ENCODE measurements at regions not wholly inside any gene's neighbourhood (a gene's known extent, or its start where the extent isn't known, plus 50 kb on each side); places are given as distances from the start of the nearest gene placed in this dataset.

GRCh38 chr4:92175250-92175649 lies 128.5 kb upstream of the GRID2 start:
- H3K4me3 ChIP-seq (replicated peaks in 1 of 4; ENCODE audit: control extremely low read depth in 1 of 4, insufficient read depth in 1 of 4, low read depth in 3 of 4, low read length in 4 of 4) = no peak overlapping the region
- H3K27me3 ChIP-seq (ENCODE audit: control insufficient read depth, insufficient read depth, low read length) = no peaks in the 10 kb centered on the region
- no peaks in the 10 kb centered on the region for H4K20me1 ChIP-seq (ENCODE audit: control insufficient read depth, extremely low read depth, insufficient read depth, low read length)
- no peak overlapping the region for H2AFZ ChIP-seq (ENCODE audit: low read length)
- H3K36me3 ChIP-seq (ENCODE audit: control insufficient read depth, insufficient read depth, low read length) = no peaks in the 10 kb centered on the region
- TF ChIP-seq EZH2 (IDR thresholded peaks at IDR 0.05; ENCODE audit: low read length, missing control alignments) = no peak
- no peak for TF ChIP-seq CTCF (conservative IDR thresholded peaks at IDR 0.05 in 1 of 2, IDR thresholded peaks at IDR 0.05 in 1 of 2; ENCODE audit: low read depth in 1 of 2, low read length in 2 of 2)
- H3K9me3 ChIP-seq (ENCODE audit: control insufficient read depth, insufficient read depth, low read depth, low read length) = no peaks in the 10 kb centered on the region
- H3K4me1 ChIP-seq (ENCODE audit: control insufficient read depth, extremely low read depth, insufficient read depth, low read length) = no peaks in the 10 kb centered on the region
- no peak for DNase-seq (ENCODE audit: low read depth in 2 of 2)
- H3K4me2 ChIP-seq (ENCODE audit: extremely low read depth, insufficient read depth, low read length) = no peak overlapping the region
- H3K27ac ChIP-seq (ENCODE audit: insufficient read depth, low read length) = no peak overlapping the region
- H3K79me2 ChIP-seq (ENCODE audit: control insufficient read depth, insufficient read depth, low read length) = no peaks in the 10 kb centered on the region
- H3K9ac ChIP-seq (ENCODE audit: insufficient read depth, low read length) = no peak overlapping the region

GRCh38 chr4:92182006-92182735 lies 121.6 kb upstream of the GRID2 start:
- H3K4me2 ChIP-seq (ENCODE audit: extremely low read depth, insufficient read depth, low read length) = no peak overlapping the region
- TF ChIP-seq EZH2 (IDR thresholded peaks at IDR 0.05; ENCODE audit: low read length, missing control alignments) = no peak
- TF ChIP-seq CTCF (conservative IDR thresholded peaks at IDR 0.05 in 1 of 2, IDR thresholded peaks at IDR 0.05 in 1 of 2; ENCODE audit: low read depth in 1 of 2, low read length in 2 of 2) = no peak
- no peak overlapping the region for H3K27ac ChIP-seq (ENCODE audit: insufficient read depth, low read length)
- H3K4me1 ChIP-seq (ENCODE audit: control insufficient read depth, extremely low read depth, insufficient read depth, low read length) = no peaks in the 10 kb centered on the region
- no peaks in the 10 kb centered on the region for H3K79me2 ChIP-seq (ENCODE audit: control insufficient read depth, insufficient read depth, low read length)
- no peaks in the 10 kb centered on the region for H3K27me3 ChIP-seq (ENCODE audit: control insufficient read depth, insufficient read depth, low read length)
- H3K9me3 ChIP-seq (ENCODE audit: control insufficient read depth, insufficient read depth, low read depth, low read length) = no peaks in the 10 kb centered on the region
- H3K4me3 ChIP-seq (replicated peaks in 1 of 4; ENCODE audit: control extremely low read depth in 1 of 4, insufficient read depth in 1 of 4, low read depth in 3 of 4, low read length in 4 of 4) = no peak overlapping the region
- H3K9ac ChIP-seq (ENCODE audit: insufficient read depth, low read length) = no peak overlapping the region
- H4K20me1 ChIP-seq (ENCODE audit: control insufficient read depth, extremely low read depth, insufficient read depth, low read length) = no peaks in the 10 kb centered on the region
- H2AFZ ChIP-seq (ENCODE audit: low read length) = no peak overlapping the region
- H3K36me3 ChIP-seq (ENCODE audit: control insufficient read depth, insufficient read depth, low read length) = no peaks in the 10 kb centered on the region
- no peak for DNase-seq (ENCODE audit: low read depth in 2 of 2)

DNA sequence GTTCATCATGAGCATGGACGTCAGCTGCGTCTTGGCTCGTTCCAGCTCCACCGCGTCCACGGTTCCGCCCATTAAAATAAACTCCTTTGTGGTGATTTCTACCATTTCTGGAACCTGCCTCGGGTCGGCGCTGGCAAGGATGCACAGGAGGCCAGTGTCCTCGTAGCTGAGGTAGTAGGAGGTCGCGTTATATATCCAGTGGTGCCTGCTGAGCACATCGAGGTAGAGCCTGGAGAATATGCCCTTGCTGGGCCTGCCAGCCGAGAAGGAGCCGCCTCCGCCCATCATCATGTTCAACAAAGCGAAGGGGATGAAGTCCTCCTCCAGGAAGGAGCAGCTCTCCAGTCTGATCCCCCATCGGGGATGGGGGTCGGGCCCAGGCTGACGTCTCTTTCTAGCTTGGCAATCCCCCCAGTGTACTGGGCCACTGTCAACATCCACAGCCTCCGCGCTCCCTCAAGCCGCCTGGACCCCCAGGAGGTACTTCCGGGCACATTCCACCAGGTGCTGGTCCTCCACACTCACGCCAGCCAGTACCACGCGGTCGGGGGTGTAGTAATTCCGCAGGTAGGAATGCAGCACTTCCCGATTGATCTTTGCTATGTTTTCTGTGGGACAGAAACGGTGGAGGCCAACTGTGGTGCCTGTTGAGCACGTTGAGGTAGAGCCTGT lies 120.9 kb upstream of the GRID2 start:
- Histone ChIP-seq H3K9ac (ENCODE audit: insufficient read depth, low read length) (no peak overlapping the region), H3K36me3 (ENCODE audit: control insufficient read depth, insufficient read depth, low read length) (no peaks in the 10 kb centered on the region), H3K27me3 (ENCODE audit: control insufficient read depth, insufficient read depth, low read length) (no peaks in the 10 kb centered on the region), H3K9me3 (ENCODE audit: control insufficient read depth, insufficient read depth, low read depth, low read length) (no peaks in the 10 kb centered on the region), H3K4me3 (replicated peaks in 1 of 4; ENCODE audit: control extremely low read depth in 1 of 4, insufficient read depth in 1 of 4, low read depth in 3 of 4, low read length in 4 of 4) (no peak overlapping the region), H3K4me1 (ENCODE audit: control insufficient read depth, extremely low read depth, insufficient read depth, low read length) (no peaks in the 10 kb centered on the region), H3K4me2 (ENCODE audit: extremely low read depth, insufficient read depth, low read length) (no peak overlapping the region), H3K27ac (ENCODE audit: insufficient read depth, low read length) (no peak overlapping the region), H3K79me2 (ENCODE audit: control insufficient read depth, insufficient read depth, low read length) (no peaks in the 10 kb centered on the region), H4K20me1 (ENCODE audit: control insufficient read depth, extremely low read depth, insufficient read depth, low read length) (no peaks in the 10 kb centered on the region), H2AFZ (ENCODE audit: low read length) (no peak overlapping the region)
- no peak for DNase-seq (ENCODE audit: low read depth in 2 of 2)
- TF ChIP-seq EZH2 (IDR thresholded peaks at IDR 0.05; ENCODE audit: low read length, missing control alignments) (no peak), CTCF (conservative IDR thresholded peaks at IDR 0.05 in 1 of 2, IDR thresholded peaks at IDR 0.05 in 1 of 2; ENCODE audit: low read depth in 1 of 2, low read length in 2 of 2) (no peak)
